HG03103 (cell line): ENCODE measurements at regions not wholly inside any gene's neighbourhood (a gene's known extent, or its start where the extent isn't known, plus 50 kb on each side); places are given as distances from the start of the nearest gene placed in this dataset.

Source experiments
- ATAC-seq: cut with Tn5 transposase; IDR thresholded peaks from one replicate; pipeline ENCODE4 v1.9.1; 2021; ENCODE audit warnings: low read depth; ENCODE audit not compliant: unreplicated experiment

GRCh38 chr20:40329321-40329720 is 359.7 kb downstream of the MAFB start:
- ATAC-seq = no peak

DNA sequence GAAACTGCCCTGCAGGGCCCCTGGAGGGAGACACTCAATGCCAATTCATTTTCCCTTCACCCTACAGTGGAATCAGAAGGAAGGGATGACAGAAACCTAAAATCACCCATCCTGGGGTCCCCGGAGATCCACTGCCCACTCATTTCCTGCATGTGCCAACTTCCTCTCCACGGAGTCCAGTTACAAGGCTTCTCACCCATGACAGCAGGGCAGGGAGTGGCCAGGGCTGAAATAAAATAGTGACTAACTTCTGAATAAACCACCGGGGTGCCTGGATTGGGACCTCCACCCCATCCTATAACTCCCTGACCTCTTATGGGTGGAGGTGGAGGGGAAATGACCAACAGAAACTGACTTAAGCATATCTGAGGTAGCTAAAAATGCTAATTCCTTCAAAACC is 362.3 kb downstream of the MAFB start:
- ATAC-seq = no peak

DNA sequence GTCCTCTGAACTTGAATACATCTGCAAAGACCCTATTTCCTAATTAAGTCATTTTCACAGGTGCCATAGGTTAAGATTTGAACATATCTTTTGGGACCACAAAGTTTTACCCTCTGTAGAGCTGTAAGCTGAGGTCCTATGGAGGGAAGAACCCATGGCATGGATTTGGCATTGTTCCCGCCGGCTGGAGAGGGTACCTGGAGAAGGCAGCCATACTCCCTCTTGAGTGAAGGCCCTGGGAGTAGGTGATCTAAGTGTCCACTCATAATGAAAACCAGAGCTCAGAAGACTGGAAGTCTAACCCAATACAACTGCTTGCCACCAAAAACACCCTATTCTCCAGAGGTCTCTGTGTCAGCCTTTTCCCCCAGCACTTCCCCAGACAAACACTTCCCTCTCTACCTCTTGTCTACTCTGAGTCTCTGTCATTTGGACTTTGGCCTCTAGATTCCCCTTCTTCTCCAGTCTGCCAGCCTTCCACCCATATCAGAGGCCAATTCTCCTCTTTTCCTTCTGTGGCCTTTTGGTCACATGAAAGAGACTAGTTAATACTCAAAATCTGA is 363.9 kb downstream of the MAFB start:
- ATAC-seq = no peak

- no peak for ATAC-seq
These were observed 365.7 kb downstream of the MAFB start for GRCh38 chr20:40323361-40323794.

GRCh38 chr20:40322941-40323340 is 366.1 kb downstream of the MAFB start:
- no peak for ATAC-seq

- ATAC-seq = no peak
These were observed 368.5 kb downstream of the MAFB start for GRCh38 chr20:40320517-40321011.

- ATAC-seq = no peak
These were observed 369.1 kb downstream of the MAFB start for GRCh38 chr20:40319741-40320516.

DNA sequence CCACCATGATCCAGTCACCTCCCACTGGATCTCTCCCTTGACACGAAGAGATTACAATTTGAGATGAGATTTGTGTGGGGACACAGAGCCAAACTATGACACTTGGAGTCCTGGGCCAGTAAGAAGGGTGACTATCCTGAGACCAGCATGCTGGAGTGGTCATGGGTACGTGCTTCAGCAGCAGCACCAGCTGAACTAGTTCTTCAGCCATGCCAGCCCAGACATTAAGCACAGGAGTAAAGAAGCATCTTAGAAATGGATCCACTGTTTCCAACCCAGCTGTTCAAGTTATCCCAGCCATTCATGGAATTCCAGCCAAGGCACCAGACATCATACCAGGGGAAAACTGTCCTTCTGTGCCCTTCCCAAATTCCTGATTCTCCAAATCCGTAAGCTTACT is 370.0 kb downstream of the MAFB start:
- no peak for ATAC-seq

GRCh38 chr20:40317156-40317790 is 371.8 kb downstream of the MAFB start:
- ATAC-seq = no peak

GRCh38 chr20:40314278-40314677 is 374.8 kb downstream of the MAFB start:
- no peak for ATAC-seq

GRCh38 chr20:40313730-40314129 is 375.3 kb downstream of the MAFB start:
- no peak for ATAC-seq

DNA sequence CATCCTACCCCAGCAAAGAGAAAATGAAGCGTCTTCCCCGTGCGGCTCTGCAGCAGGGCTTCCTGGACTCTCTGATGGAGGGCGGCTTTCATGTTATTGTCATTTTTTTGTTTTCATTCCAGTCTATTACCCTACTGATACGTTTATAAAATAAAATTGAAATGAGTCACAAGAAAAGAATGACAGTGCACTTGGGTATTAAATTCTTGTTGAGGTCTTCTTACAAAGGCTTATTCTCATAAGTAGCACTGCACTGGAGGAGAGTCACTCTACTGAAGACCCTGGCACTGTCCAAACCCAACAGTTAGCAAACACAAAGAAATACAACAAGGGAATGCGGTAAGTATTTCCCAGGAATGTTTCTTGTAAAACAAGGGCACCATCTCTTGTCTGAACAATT is 379.3 kb downstream of the MAFB start:
- no peak for ATAC-seq

DNA sequence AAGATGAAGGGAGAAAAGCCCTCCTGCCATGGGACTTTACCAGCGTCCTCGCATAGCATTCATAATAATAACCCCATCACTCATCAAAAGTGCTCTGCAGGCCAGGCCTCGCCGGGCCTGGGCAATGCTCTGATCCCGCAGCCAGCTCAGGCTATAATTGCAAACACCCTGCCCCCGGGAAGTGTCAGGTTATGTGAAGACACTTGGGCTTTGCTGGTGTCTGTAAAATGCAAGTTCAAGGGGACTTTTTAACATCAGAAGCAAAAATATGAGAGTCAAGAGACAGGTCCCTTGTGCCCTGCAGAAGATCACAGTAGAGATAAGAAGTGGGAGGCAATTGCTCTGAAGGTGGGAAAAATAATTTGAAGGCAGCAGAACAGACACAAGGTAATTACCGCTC is 381.0 kb downstream of the MAFB start:
- ATAC-seq = no peak

GRCh38 chr20:40307268-40307667 is 381.8 kb downstream of the MAFB start:
- ATAC-seq = no peak

DNA sequence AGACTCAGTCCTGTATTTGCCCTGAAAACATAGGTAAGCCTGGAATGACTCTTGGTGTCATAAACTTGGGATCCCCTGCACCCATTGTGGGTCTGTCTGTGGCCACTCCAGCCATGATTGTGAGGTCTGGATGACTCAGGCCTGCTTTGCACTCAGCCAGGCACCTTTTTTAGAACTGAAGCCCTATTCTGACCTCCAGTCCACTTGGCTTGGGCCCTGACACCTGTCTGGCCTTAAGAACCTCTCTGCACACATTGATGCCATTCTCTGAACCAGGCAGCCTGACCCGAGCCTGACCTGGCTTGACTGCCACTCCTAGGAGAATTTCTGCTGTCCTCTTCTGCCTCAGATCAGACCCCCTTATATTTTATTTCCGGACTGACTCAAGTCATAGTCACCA is 383.7 kb downstream of the MAFB start:
- no peak for ATAC-seq

DNA sequence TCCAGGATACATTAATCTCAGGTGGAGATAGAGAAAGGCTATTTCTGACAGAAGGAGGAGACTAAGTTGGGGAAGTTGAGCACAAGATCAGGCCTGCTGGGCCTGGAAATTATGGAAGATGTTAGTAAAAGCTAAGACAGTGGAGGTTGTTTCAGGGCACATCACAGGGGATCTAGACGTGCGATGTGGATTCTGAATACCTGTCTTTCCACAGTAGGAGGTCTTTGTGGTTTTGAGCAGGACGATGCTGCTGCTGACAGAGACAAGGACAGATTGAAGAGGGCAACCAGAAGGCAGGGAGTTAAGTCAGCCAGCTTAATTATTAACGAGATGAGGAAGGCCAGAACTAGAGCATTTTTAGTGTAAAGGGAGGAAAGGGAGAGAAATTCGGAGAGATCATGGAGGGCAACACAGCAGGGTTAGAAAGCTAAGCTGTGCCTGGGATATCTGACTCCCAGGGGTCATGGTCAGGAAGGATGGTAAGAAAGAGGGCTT is 384.9 kb downstream of the MAFB start:
- ATAC-seq = no peak

DNA sequence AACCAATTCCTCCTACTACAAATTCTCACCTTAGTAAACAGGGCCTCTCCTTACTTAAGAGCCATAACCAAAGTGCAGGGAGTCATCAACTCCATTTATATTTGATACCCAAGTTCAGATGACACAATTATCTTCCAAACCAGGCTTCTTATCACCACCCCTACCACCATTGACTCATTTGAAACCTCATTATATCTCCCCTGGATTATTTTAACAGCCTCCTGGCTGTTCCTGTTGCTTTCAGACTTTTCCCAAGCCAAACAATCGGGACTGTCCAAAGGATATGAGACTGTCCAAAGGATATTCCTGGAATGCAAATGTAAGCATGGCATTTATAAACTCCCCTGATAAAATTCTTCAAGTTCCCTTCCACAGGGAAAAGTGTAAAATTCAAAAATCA is 394.3 kb downstream of the MAFB start:
- ATAC-seq = no peak

- ATAC-seq = no peak
These were observed 394.9 kb downstream of the MAFB start for GRCh38 chr20:40294175-40294574.

DNA sequence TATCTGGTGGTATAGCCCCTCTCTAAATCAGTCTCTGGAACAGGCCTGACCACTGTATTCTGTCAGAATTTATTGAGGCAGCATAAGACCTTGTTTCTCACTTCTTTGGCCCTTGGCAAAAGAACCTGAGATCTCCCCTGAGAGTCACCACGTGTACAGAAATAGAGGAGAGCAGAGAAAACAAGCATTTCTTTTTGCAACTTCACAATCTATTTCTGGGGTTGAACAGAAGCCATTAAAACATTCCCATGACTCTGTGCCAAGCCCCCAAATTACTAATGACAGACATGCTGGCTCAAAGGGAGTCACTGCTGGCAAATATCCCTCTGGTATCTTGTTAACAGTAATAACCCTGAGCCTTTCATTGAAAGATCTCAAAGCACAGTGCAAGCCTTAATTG is 395.3 kb downstream of the MAFB start:
- ATAC-seq = no peak

- ATAC-seq = no peak
These were observed 397.4 kb downstream of the MAFB start for GRCh38 chr20:40291493-40292135.

GRCh38 chr20:40287683-40288082 is 401.4 kb downstream of the MAFB start:
- no peak for ATAC-seq
